Brain microvascular endothelial cell (primary cell): ENCODE measurements at regions not wholly inside any gene's neighbourhood (a gene's known extent, or its start where the extent isn't known, plus 50 kb on each side); places are given as distances from the start of the nearest gene placed in this dataset.
A peak's percentile ranks its signal among the peaks of the same experiment; 100 is the strongest.

Experiments
- DNase-seq: peaks from one replicate; pipeline ENCODE4 v3.0.0-alpha.2; 2020
- H3K27ac ChIP-seq: fragments of 250-450 bp; sonication (Bioruptor Pico); 2 replicates; pipeline ENCODE4 v1.5.1; 2020; ENCODE audit warnings: mild to moderate bottlenecking, moderate library complexity
- H3K27me3 ChIP-seq: fragments of 250-450 bp; sonication (Bioruptor Pico); replicated peaks from 2 replicates; pipeline ENCODE4 v1.5.1; 2020; ENCODE audit warnings: mild to moderate bottlenecking
- H3K36me3 ChIP-seq: fragments of 250-450 bp; sonication (Bioruptor Pico); replicated peaks from 2 replicates; pipeline ENCODE4 v1.5.1; 2020; ENCODE audit warnings: mild to moderate bottlenecking
- H3K4me3 ChIP-seq: 2 replicates; pipeline ENCODE4 v1.5.1; 2011; ENCODE audit warnings: low read depth, mild to moderate bottlenecking, control low read depth, low read length, moderate library complexity
- in situ Hi-C: cut with HindIII; loops from 2 replicates; pipeline ENCODE4 v1.10.0; 2017; ENCODE audit warnings: low sequenced_read_pairs, low pct_ligation_motif_present
- TF ChIP-seq, protein P1 (sequence below): IDR thresholded peaks from 2 replicates; pipeline ENCODE4 v1.5.1; 2011; ENCODE audit warnings: low read depth, mild to moderate bottlenecking, moderate library complexity, low read length, control low read depth, inconsistent platforms; ENCODE audit errors: missing control alignments

DNA sequence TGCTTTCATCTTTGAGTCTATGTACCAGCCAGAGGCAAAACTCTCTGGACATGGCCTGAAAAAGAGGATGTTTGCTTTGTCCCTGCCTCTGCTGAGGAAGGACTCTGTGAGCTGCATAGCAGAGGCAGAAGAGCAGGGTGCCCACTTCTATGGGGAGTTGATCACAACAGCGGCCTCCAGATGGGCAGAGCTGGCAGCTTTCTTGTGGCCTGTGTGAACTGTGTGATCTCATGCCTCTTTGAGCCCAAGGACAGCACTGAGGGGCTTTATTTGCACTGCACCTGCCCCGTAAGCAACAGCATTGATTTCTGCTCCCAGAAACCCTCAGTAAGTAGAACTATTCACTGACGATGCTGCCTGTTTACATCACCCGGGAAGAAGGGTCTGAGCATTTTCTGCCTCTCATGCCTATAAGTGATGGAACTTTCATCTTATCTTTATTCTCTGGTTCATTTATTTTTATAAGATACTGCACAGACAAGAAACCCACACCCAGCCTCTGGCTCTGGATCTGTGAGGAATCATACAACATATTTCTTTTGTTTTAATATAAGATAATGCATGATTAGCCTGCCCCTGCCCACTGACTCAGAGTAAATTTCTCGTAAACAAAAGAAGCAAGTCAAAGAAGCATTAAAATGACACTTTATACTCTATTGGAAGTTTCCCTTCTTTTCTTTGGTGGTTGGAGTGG, 244.2 kb upstream of the SOX21 start:
- no peaks in the 10 kb centered on the region for H3K36me3 ChIP-seq
- no peak overlapping the region for H3K27ac ChIP-seq
- DNase-seq, result peak; percentile 60
- in situ Hi-C loops, result no loop called here
- no peaks in the 10 kb centered on the region for H3K27me3 ChIP-seq
- TF ChIP-seq, protein P1, sequence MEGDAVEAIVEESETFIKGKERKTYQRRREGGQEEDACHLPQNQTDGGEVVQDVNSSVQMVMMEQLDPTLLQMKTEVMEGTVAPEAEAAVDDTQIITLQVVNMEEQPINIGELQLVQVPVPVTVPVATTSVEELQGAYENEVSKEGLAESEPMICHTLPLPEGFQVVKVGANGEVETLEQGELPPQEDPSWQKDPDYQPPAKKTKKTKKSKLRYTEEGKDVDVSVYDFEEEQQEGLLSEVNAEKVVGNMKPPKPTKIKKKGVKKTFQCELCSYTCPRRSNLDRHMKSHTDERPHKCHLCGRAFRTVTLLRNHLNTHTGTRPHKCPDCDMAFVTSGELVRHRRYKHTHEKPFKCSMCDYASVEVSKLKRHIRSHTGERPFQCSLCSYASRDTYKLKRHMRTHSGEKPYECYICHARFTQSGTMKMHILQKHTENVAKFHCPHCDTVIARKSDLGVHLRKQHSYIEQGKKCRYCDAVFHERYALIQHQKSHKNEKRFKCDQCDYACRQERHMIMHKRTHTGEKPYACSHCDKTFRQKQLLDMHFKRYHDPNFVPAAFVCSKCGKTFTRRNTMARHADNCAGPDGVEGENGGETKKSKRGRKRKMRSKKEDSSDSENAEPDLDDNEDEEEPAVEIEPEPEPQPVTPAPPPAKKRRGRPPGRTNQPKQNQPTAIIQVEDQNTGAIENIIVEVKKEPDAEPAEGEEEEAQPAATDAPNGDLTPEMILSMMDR, result no peak
- H3K4me3 ChIP-seq, result no peak overlapping the region

DNA sequence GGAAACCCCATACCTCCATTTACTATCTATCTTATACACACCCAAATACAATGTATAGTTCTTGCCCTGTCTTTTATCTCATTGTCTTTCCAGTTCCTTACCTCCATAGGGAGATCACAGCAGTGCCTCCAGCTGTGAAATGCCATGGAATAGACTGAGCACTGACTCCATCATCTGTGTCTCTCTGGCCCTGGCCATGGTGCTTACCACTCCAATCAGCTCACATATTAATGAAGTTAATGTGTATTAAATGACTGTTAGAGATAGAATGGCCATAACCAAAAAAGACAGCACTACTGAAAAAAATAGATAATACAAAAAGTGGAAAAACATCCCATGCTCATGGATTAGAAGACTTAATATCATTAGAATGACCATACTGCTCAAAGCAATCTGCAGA, 240.4 kb upstream of the SOX21 start:
- Histone ChIP-seq H3K27ac (no peak overlapping the region), H3K36me3 (no peaks in the 10 kb centered on the region), H3K4me3 (no peak overlapping the region), H3K27me3 (no peaks in the 10 kb centered on the region)
- in situ Hi-C loops, result no loop called here
- TF ChIP-seq, protein P1, result no peak
- no peak for DNase-seq

DNA sequence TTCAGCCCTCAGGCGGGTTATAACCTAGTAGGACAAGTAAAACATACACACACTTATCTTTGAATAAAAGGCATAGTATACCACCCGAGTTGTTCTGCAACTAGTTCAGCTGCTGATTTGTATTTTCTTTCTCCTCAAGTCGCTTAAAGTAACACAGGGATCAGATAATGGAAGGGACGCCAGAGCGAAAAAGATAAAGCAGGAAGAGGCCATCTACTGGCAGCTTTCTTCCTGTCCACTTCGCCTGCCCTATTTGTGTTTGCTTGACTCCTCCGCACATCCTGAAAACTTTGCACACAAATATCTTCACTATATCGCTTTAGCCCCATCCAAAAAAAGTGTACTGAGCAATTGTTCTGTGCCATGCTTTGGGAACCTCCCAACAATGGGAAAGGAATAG, 238.0 kb upstream of the SOX21 start:
- H3K27ac ChIP-seq, result no peak overlapping the region
- in situ Hi-C loops, result no loop called here

DNA sequence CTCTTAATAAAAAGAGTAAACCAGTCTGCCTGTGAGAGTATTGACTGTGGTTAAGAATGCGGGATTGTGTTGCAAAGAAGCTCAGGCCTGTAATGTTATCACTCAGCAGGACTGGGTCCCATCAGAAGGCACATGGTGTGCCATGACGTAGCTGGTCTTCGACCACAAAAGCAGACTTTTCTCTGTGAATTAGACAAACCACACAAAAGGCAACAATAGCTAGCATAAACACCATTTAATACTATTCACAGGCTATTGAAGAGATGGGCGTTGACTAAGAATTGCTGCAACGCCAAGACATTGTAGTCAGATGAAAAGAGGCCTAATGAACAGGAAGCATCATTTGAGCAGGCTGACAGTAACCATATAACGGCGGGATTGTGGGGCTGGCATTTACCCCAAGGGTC, 235.6 kb upstream of the SOX21 start:
- Histone ChIP-seq H3K4me3 (no peak overlapping the region), H3K36me3 (no peaks in the 10 kb centered on the region), H3K27ac (no peak overlapping the region), H3K27me3 (no peaks in the 10 kb centered on the region)
- in situ Hi-C loops, result no loop called here
- no peak for DNase-seq
- TF ChIP-seq, protein P1, result no peak

More for the DNA sequence above, 238.0 kb upstream of the SOX21 start:
- no peaks in the 10 kb centered on the region for H3K27me3 ChIP-seq
- no peak overlapping the region for H3K4me3 ChIP-seq
- DNase-seq, result peak; percentile 2
- TF ChIP-seq, protein P1, result peak; percentile 49
- no peaks in the 10 kb centered on the region for H3K36me3 ChIP-seq

DNA sequence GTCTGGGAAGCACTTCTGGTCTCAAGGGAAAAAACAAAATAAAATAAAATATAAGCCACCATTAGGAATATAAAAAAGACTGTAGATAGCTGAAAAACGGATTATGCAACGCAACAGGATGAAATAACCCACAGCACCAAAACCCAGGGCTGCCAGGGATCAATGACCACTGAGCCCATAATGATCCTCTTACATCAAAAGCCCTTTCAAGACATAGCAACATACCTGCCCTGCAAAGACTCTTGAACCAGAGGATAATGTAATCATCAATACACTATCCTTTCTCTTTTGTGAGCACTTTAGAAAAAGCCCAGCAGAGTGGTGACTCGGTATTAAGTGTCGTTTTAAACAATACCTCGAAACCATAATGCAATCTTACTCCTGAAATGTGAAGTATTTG, 235.0 kb upstream of the SOX21 start:
- Histone ChIP-seq H3K27ac (no peak overlapping the region), H3K27me3 (no peaks in the 10 kb centered on the region), H3K36me3 (no peaks in the 10 kb centered on the region), H3K4me3 (no peak overlapping the region)
- TF ChIP-seq, protein P1, result no peak
- in situ Hi-C loops, result no loop called here
- no peak for DNase-seq

DNA sequence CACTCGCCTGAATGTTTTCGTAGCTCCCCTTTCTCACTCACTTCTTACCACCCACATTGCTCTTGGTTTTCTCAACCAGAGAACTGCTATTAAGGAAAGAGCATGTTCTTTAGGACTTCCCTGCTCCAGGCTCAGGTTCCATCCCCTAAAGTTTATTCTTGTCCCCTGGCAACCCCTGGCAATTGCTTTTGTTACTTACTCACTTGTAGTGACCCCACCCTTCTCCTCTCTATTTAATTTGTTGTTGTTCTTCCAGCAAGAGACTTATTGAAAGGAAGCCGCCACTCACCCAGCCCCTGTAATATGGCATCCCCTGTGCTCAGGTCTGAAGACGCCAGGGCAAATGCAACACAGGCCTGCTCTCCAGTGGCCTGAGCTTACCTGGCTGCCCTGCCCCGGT, 233.7 kb upstream of the SOX21 start:
- Histone ChIP-seq H3K27me3 (no peaks in the 10 kb centered on the region), H3K36me3 (no peaks in the 10 kb centered on the region), H3K4me3 (no peak overlapping the region), H3K27ac (no peak overlapping the region)
- TF ChIP-seq, protein P1, result no peak
- in situ Hi-C loops, result no loop called here
- no peak for DNase-seq
